Erythroblast (primary cell): ENCODE measurements at regions not wholly inside any gene's neighbourhood (a gene's known extent, or its start where the extent isn't known, plus 50 kb on each side); places are given as distances from the start of the nearest gene placed in this dataset.

Experiments
- DNase-seq, 2 experiments: peaks; one replicate each; lab custom pipeline; 2025; lab: John Stamatoyannopoulos, UW
- GATA1 ChIP-seq: IDR thresholded peaks from 2 replicates; pipeline ENCODE4 v1.6.1; 2011; ENCODE audit warnings: low read depth, mild to moderate bottlenecking, control low read depth, low read length, moderate library complexity
- POLR2A ChIP-seq: IDR thresholded peaks from 2 replicates; pipeline ENCODE4 v1.6.1; 2011; ENCODE audit warnings: mild to moderate bottlenecking, low read length

GRCh38 chr3:162152636-162153035 lies 656.0 kb downstream of the OTOL1 start:
- DNase-seq, result no peak
- TF ChIP-seq POLR2A (no peak), GATA1 (no peak)

GRCh38 chr3:162161595-162161994 lies 665.0 kb downstream of the OTOL1 start:
- TF ChIP-seq POLR2A (no peak), GATA1 (no peak)
- DNase-seq, result no peak

- TF ChIP-seq POLR2A, result no peak
- TF ChIP-seq GATA1, result no peak
- DNase-seq, result no peak
These were observed 668.7 kb downstream of the OTOL1 start for GRCh38 chr3:162165346-162165745.

GRCh38 chr3:162166543-162166942 lies 669.9 kb downstream of the OTOL1 start:
- TF ChIP-seq GATA1, result no peak
- no peak for TF ChIP-seq POLR2A
- no peak for DNase-seq

GRCh38 chr3:162168715-162169114 lies 672.1 kb downstream of the OTOL1 start:
- DNase-seq, result no peak
- no peak for TF ChIP-seq POLR2A
- no peak for TF ChIP-seq GATA1

GRCh38 chr3:162170581-162170980 lies 674.0 kb downstream of the OTOL1 start:
- no peak for DNase-seq
- TF ChIP-seq GATA1 (no peak), POLR2A (no peak)

GRCh38 chr3:162171970-162172369 lies 675.4 kb downstream of the OTOL1 start:
- DNase-seq, result no peak
- TF ChIP-seq GATA1, result no peak
- TF ChIP-seq POLR2A, result no peak

GRCh38 chr3:162175145-162175544 lies 678.5 kb downstream of the OTOL1 start:
- DNase-seq, result no peak
- TF ChIP-seq GATA1 (no peak), POLR2A (no peak)

GRCh38 chr3:162175878-162176277 lies 679.3 kb downstream of the OTOL1 start:
- no peak for TF ChIP-seq POLR2A
- no peak for TF ChIP-seq GATA1
- no peak for DNase-seq

- DNase-seq, result no peak
- TF ChIP-seq POLR2A (no peak), GATA1 (no peak)
These were observed 686.8 kb downstream of the OTOL1 start for GRCh38 chr3:162183440-162183839.

- TF ChIP-seq POLR2A, result no peak
- no peak for TF ChIP-seq GATA1
- no peak for DNase-seq
These were observed 695.9 kb downstream of the OTOL1 start for GRCh38 chr3:162192340-162193029.

- TF ChIP-seq POLR2A, result no peak
- TF ChIP-seq GATA1, result no peak
- no peak for DNase-seq
These were observed 696.8 kb downstream of the OTOL1 start for GRCh38 chr3:162193148-162194095.

- TF ChIP-seq POLR2A (no peak), GATA1 (no peak)
- DNase-seq, result no peak
These were observed 698.5 kb downstream of the OTOL1 start for GRCh38 chr3:162195147-162195546.

- no peak for TF ChIP-seq POLR2A
- TF ChIP-seq GATA1, result no peak
- no peak for DNase-seq
These were observed 700.4 kb downstream of the OTOL1 start for GRCh38 chr3:162196964-162197363.
